Keratinocyte (primary cell): ENCODE measurements at regions not wholly inside any gene's neighbourhood (a gene's known extent, or its start where the extent isn't known, plus 50 kb on each side); places are given as distances from the start of the nearest gene placed in this dataset.

Experiments
- DNase-seq: peaks from one replicate; pipeline ENCODE4 v3.0.0-alpha.2; 2011; ENCODE audit warnings: low read depth, missing footprints, low spot score
- FAIRE-seq: peaks from 2 replicates; lab custom pipeline; 2011; peaks lifted over from hg19 to GRCh38; lab: Jason Lieb, UNC
- H2AFZ ChIP-seq: 2 replicates; pipeline ENCODE4 v1.6.0; 2012; ENCODE audit warnings: low read length, control low read depth, inconsistent platforms; ENCODE audit not compliant: control insufficient read depth
- H3K27ac ChIP-seq: 2 replicates; pipeline ENCODE4 v1.5.1; 2011; ENCODE audit warnings: low read length; ENCODE audit not compliant: control insufficient read depth, insufficient read depth
- H3K27me3 ChIP-seq: 3 replicates; pipeline ENCODE4 v1.6.0; 2011; ENCODE audit warnings: low read length; ENCODE audit not compliant: control insufficient read depth, insufficient read depth; ENCODE audit errors: extremely low read depth
- H3K36me3 ChIP-seq, 2 experiments: 2 replicates in 1 of 2; 3 replicates in 1 of 2; pipeline ENCODE4 v1.5.1; 2011; ENCODE audit warnings: low read length in 2 of 2, mild to moderate bottlenecking in 1 of 2; ENCODE audit not compliant: control insufficient read depth in 2 of 2, insufficient read depth in 2 of 2; ENCODE audit errors: extremely low read depth in 1 of 2
- H3K4me1 ChIP-seq: 3 replicates; pipeline ENCODE4 v1.5.1; 2011; ENCODE audit warnings: low read length; ENCODE audit not compliant: control insufficient read depth, insufficient read depth; ENCODE audit errors: extremely low read depth
- H3K4me2 ChIP-seq: 3 replicates; pipeline ENCODE4 v1.6.0; 2011; ENCODE audit warnings: low read depth, low read length; ENCODE audit not compliant: control insufficient read depth, insufficient read depth; ENCODE audit errors: extremely low read depth
- H3K4me3 ChIP-seq, 3 experiments: fragments of 200-600 bp in 1 of 3; sonication (generic) in 1 of 3; 2 replicates in 2 of 3; 3 replicates in 1 of 3; pipeline ENCODE4 v1.5.1; 2011 to 2016; ENCODE audit warnings: low read length in 3 of 3, mild to moderate bottlenecking in 3 of 3, control low read depth in 2 of 3, inconsistent platforms in 1 of 3, low read depth in 1 of 3, mixed read lengths in 1 of 3, mixed run types in 1 of 3, moderate library complexity in 1 of 3; ENCODE audit not compliant: control insufficient read depth in 2 of 3, insufficient read depth in 2 of 3; ENCODE audit errors: extremely low read depth in 1 of 3
- H3K79me2 ChIP-seq: 2 replicates; pipeline ENCODE4 v1.6.0; 2012; ENCODE audit warnings: low read length; ENCODE audit not compliant: control insufficient read depth, insufficient read depth
- H3K9ac ChIP-seq: 3 replicates; pipeline ENCODE4 v1.6.0; 2011; ENCODE audit warnings: low read length; ENCODE audit not compliant: control insufficient read depth, insufficient read depth; ENCODE audit errors: extremely low read depth
- H3K9me1 ChIP-seq: 3 replicates; pipeline ENCODE4 v1.6.0; 2011; ENCODE audit warnings: low read length; ENCODE audit not compliant: control insufficient read depth, insufficient read depth; ENCODE audit errors: extremely low read depth
- H3K9me3 ChIP-seq: 2 replicates; pipeline ENCODE4 v1.5.1; 2012; ENCODE audit warnings: low read depth, low read length; ENCODE audit not compliant: control insufficient read depth
- H4K20me1 ChIP-seq: 3 replicates; pipeline ENCODE4 v1.6.0; 2011; ENCODE audit warnings: low read length; ENCODE audit not compliant: control insufficient read depth, insufficient read depth; ENCODE audit errors: extremely low read depth
- EZH2 ChIP-seq: IDR thresholded peaks from one replicate; pipeline ENCODE4 v1.6.1; 2012; ENCODE audit warnings: inconsistent platforms, mild to moderate bottlenecking, low read length, moderate library complexity
- dilution Hi-C: fragments of 300-500 bp; cut with MboI; formaldehyde crosslinking; loops from one replicate; pipeline ENCODE4 v1.7.0; 2020; ENCODE audit warnings: low sequenced_read_pairs; ENCODE audit not compliant: extremely low pct_ligation_motif_present
- TF ChIP-seq, protein P1 (sequence below), 3 experiments: IDR thresholded peaks in 1 of 3; conservative IDR thresholded peaks in 1 of 3; optimal IDR thresholded peaks in 1 of 3; 2 replicates in 2 of 3; 3 replicates in 1 of 3; pipeline versions ENCODE3 to v1.5.1; 2011; ENCODE audit warnings: low read length in 3 of 3, mild to moderate bottlenecking in 3 of 3, moderate library complexity in 2 of 3, control low read depth in 1 of 3, inconsistent platforms in 1 of 3; ENCODE audit not compliant: insufficient read depth in 2 of 3; ENCODE audit errors: extremely low read depth in 1 of 3

DNA sequence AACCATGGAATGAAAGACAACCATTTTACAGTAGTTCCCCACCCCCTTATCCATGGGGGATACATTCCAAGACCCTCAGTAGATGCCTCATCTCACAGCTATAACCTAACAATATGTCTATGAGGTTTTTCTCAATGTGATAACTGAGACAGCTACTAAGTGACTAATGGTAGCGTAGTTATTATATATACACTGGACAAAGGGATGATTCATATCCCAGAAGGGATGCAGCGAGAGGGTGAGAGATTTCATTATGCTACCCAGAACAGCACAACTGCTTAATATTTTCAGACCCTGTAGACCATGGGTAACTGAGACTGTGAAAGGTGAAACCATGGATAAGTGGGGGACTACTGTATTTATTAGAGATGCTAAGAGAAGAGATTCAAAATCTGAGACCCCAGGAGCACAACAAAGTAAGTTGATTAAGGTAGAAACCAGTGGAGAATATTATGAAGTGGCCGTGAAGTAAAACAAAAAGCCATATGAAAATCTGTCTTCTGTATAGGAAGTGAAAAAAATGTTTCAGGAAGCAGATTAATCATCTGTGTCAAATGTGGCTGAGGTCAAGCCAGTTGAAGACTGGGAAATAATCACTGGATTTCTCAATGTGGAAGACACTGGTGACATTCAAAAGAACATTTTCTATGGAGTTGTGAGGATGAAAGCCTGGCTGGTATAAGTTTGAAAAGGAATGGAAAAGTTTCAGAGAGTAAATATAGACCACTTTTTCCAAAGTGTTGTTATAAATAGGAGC lies 77.2 kb downstream of the RPL10L start:
- H3K9me3 ChIP-seq = no peaks in the 10 kb centered on the region
- H3K9me1 ChIP-seq = no peaks in the 10 kb centered on the region
- H3K27ac ChIP-seq = no peak overlapping the region
- no peaks in the 10 kb centered on the region for H3K36me3 ChIP-seq
- H3K27me3 ChIP-seq = no peaks in the 10 kb centered on the region
- H2AFZ ChIP-seq = no peak overlapping the region
- FAIRE-seq = no peak
- H3K79me2 ChIP-seq = no peaks in the 10 kb centered on the region
- no peak overlapping the region for H3K4me2 ChIP-seq
- no peak overlapping the region for H3K9ac ChIP-seq
- H3K4me1 ChIP-seq = no peaks in the 10 kb centered on the region
- dilution Hi-C loops = no loop called here
- no peaks in the 10 kb centered on the region for H4K20me1 ChIP-seq
- H3K4me3 ChIP-seq = no peak overlapping the region
- TF ChIP-seq, protein P1, sequence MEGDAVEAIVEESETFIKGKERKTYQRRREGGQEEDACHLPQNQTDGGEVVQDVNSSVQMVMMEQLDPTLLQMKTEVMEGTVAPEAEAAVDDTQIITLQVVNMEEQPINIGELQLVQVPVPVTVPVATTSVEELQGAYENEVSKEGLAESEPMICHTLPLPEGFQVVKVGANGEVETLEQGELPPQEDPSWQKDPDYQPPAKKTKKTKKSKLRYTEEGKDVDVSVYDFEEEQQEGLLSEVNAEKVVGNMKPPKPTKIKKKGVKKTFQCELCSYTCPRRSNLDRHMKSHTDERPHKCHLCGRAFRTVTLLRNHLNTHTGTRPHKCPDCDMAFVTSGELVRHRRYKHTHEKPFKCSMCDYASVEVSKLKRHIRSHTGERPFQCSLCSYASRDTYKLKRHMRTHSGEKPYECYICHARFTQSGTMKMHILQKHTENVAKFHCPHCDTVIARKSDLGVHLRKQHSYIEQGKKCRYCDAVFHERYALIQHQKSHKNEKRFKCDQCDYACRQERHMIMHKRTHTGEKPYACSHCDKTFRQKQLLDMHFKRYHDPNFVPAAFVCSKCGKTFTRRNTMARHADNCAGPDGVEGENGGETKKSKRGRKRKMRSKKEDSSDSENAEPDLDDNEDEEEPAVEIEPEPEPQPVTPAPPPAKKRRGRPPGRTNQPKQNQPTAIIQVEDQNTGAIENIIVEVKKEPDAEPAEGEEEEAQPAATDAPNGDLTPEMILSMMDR (optimal IDR thresholded peaks at IDR 0.05 in 1 of 3, IDR thresholded peaks at IDR 0.05 in 1 of 3, conservative IDR thresholded peaks at IDR 0.05 in 1 of 3; ENCODE audit: extremely low read depth in 1 of 3, insufficient read depth in 2 of 3, low read length in 3 of 3) = no peak
- no peak for TF ChIP-seq EZH2
- no peak for DNase-seq

DNA sequence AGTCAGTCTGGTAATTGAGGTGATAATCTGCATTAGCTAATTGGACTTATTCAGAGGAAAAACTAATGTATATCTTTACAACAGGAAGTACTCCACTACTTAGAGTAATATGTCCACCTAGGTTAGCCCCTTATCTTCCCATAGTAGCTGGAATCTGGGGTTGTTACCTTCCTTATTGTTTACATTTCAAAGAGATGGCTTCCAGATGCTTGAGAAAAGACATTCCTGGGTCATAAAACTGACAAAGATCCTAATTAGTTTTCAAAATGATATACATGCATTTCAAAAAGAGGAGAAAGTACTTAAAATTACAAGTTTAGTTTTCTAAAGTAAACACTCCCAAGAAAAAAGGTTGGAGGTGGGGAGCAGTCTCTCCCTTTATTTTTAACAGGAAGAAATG lies 78.1 kb downstream of the RPL10L start:
- no peak for TF ChIP-seq EZH2
- TF ChIP-seq, protein P1 (optimal IDR thresholded peaks at IDR 0.05 in 1 of 3, IDR thresholded peaks at IDR 0.05 in 1 of 3, conservative IDR thresholded peaks at IDR 0.05 in 1 of 3; ENCODE audit: extremely low read depth in 1 of 3, insufficient read depth in 2 of 3, low read length in 3 of 3) = no peak

More for the DNA sequence above, 78.1 kb downstream of the RPL10L start:
- FAIRE-seq = no peak
- Histone ChIP-seq H3K27me3 (no peaks in the 10 kb centered on the region), H3K9me3 (no peaks in the 10 kb centered on the region), H3K4me2 (no peak overlapping the region), H3K9me1 (no peaks in the 10 kb centered on the region), H2AFZ (no peak overlapping the region), H3K27ac (no peak overlapping the region), H3K36me3 (no peaks in the 10 kb centered on the region), H4K20me1 (no peaks in the 10 kb centered on the region), H3K4me3 (no peak overlapping the region), H3K4me1 (no peaks in the 10 kb centered on the region), H3K79me2 (no peaks in the 10 kb centered on the region), H3K9ac (no peak overlapping the region)
- no peak for DNase-seq
- dilution Hi-C loops = no loop called here
